K562 (cell line): ENCODE measurements at regions not wholly inside any gene's neighbourhood (a gene's known extent, or its start where the extent isn't known, plus 50 kb on each side); places are given as distances from the start of the nearest gene placed in this dataset.

Source experiments
- ATAC-seq: fragments of 200-7000 bp; cut with Tn5 transposase; 3 replicates; pipeline ENCODE4 v1.9.1; 2020; ENCODE audit warnings: moderate library complexity
- BruUV-seq: library from RNA; stranded (reverse); fragments of 400-500 nt; replicated peaks from 2 replicates; lab custom pipeline; 2021; lab: Mats Ljungman, UMichigan
- CTCF ChIA-PET: fragments of 300-600 bp; formaldehyde crosslinking; extraction: SDS; loops from one replicate; lab custom pipeline; 2021; ENCODE audit warnings: low intra/inter-chr PET ratio; lab: Yijun Ruan, JAX
- POLR2A ChIA-PET: fragments of 300-600, 350-650 bp; sonication (Branson Sonifier 250); formaldehyde crosslinking; extraction: SDS; loops from one replicate; lab custom pipeline; 2021; ENCODE audit warnings: antibody characterized with exemption, inconsistent platforms; lab: Yijun Ruan, JAX
- DNase-seq, 4 experiments: peaks; one replicate each; pipeline versions ENCODE4 v3.0.0 to v3.0.0-alpha.2; 2011 to 2018; ENCODE audit warnings: low spot score in 3 of 4, mixed read lengths in 3 of 4; ENCODE audit errors: extremely low read depth in 1 of 4
- FAIRE-seq: peaks from 2 replicates; lab custom pipeline; 2011; peaks lifted over from hg19 to GRCh38; lab: Jason Lieb, UNC
- H2AFZ ChIP-seq: 2 replicates; pipeline ENCODE4 v1.6.0; 2011; ENCODE audit warnings: low read depth, low read length, control low read depth, inconsistent platforms
- H3K27ac ChIP-seq: fragments of 200-600 bp; 3 replicates; pipeline ENCODE4 v1.8.0; 2011; ENCODE audit warnings: low read depth, mild to moderate bottlenecking, control low read depth, inconsistent platforms, low read length, moderate library complexity, mixed read lengths; ENCODE audit errors: extremely low read depth
- H3K27me3 ChIP-seq, 2 experiments: fragments of 300-600 bp in 1 of 2; 2 replicates in 1 of 2; 3 replicates in 1 of 2; pipeline versions ENCODE4 v1.6.0 to v1.8.0; 2011; ENCODE audit warnings: inconsistent platforms in 2 of 2, low read length in 2 of 2, mild to moderate bottlenecking in 1 of 2, mixed read lengths in 1 of 2, moderate library complexity in 1 of 2; ENCODE audit not compliant: control insufficient read depth in 2 of 2, insufficient read depth in 2 of 2
- H3K36me3 ChIP-seq: fragments of 300-600 bp; 3 replicates; pipeline ENCODE4 v1.8.0; 2011; ENCODE audit warnings: mild to moderate bottlenecking, low read length, inconsistent platforms; ENCODE audit not compliant: control insufficient read depth, insufficient read depth
- H3K4me1 ChIP-seq, 2 experiments: fragments of 200-600 bp in 1 of 2; replicated peaks in 1 of 2; 2 replicates in 1 of 2; 3 replicates in 1 of 2; pipeline versions ENCODE4 v1.5.1 to v1.8.0; 2011; ENCODE audit warnings: inconsistent platforms in 2 of 2, low read length in 2 of 2, mild to moderate bottlenecking in 1 of 2, mixed read lengths in 1 of 2, moderate library complexity in 1 of 2; ENCODE audit not compliant: control insufficient read depth in 2 of 2, insufficient read depth in 2 of 2
- H3K4me2 ChIP-seq: 2 replicates; pipeline ENCODE4 v1.6.1; 2011; ENCODE audit warnings: low read length, control low read depth, inconsistent platforms, mixed read lengths; ENCODE audit not compliant: insufficient read depth
- H3K4me3 ChIP-seq: fragments of 200-600 bp; sonication (generic), shearing (Covaris generic); 2 replicates; pipeline ENCODE4 v1.5.1; 2016; ENCODE audit warnings: control low read depth, inconsistent platforms
- H3K79me2 ChIP-seq: fragments of 200-600 bp; 3 replicates; pipeline ENCODE4 v1.8.0; 2011; ENCODE audit warnings: low read length, inconsistent platforms; ENCODE audit not compliant: control insufficient read depth, insufficient read depth
- H3K9ac ChIP-seq, 2 experiments: 2 replicates each; pipeline versions ENCODE4 v1.6.0 to v1.6.1; 2011; ENCODE audit warnings: low read depth in 2 of 2, low read length in 2 of 2, control low read depth in 1 of 2, inconsistent platforms in 1 of 2, mild to moderate bottlenecking in 1 of 2, mixed read lengths in 1 of 2; ENCODE audit not compliant: insufficient read depth in 1 of 2
- H3K9me1 ChIP-seq: one replicate; pipeline ENCODE4 v1.6.0; 2011; ENCODE audit warnings: inconsistent platforms, mild to moderate bottlenecking, low read length, moderate library complexity; ENCODE audit not compliant: control insufficient read depth, insufficient read depth
- H3K9me3 ChIP-seq: replicated peaks from 2 replicates; pipeline ENCODE4 v1.5.1; 2011; ENCODE audit warnings: low read depth, low read length, inconsistent platforms; ENCODE audit not compliant: control insufficient read depth, insufficient read depth
- H4K20me1 ChIP-seq: replicated peaks from 2 replicates; pipeline ENCODE4 v1.6.1; 2011; ENCODE audit warnings: low read length, inconsistent platforms, mixed read lengths; ENCODE audit not compliant: control insufficient read depth, insufficient read depth
- CBX8 ChIP-seq: fragments of 200-600 bp; sonication (generic); IDR thresholded peaks from 2 replicates; pipeline ENCODE4 v1.6.1; 2012; ENCODE audit warnings: borderline replicate concordance, mixed run types, low read depth, mild to moderate bottlenecking, moderate library complexity, mixed read lengths, low read length, control low read depth, inconsistent platforms; ENCODE audit not compliant: poor library complexity, severe bottlenecking; ENCODE audit errors: extremely low read depth
- GTF2E2 ChIP-seq: fragments of 200-800 bp; sonication (Bioruptor generic); IDR thresholded peaks from 2 replicates; pipeline ENCODE4 v1.6.1; 2016; ENCODE audit warnings: missing genetic modification characterization, missing compliant biosample characterization
- GTF2F1 ChIP-seq: IDR thresholded peaks from 2 replicates; pipeline ENCODE4 v1.6.1; 2011; ENCODE audit warnings: low read depth, low read length, improper control_type of control experiment
- KLF16 ChIP-seq: IDR thresholded peaks from 2 replicates; pipeline ENCODE4 v1.6.1; 2016; ENCODE audit warnings: antibody characterized with exemption
- MEIS2 ChIP-seq: fragments of 450-650 bp; IDR thresholded peaks from 2 replicates; pipeline ENCODE4 v1.6.1; 2014; ENCODE audit warnings: mild to moderate bottlenecking; ENCODE audit not compliant: partially characterized antibody
- RBM22 ChIP-seq: fragments of 200-400 bp; formaldehyde crosslinking; IDR thresholded peaks from 2 replicates; pipeline ENCODE4 v1.6.1; 2018; ENCODE audit warnings: low read length, low read depth; ENCODE audit not compliant: poor library complexity, severe bottlenecking
- RFX7 ChIP-seq: fragments of 250-450 bp; sonication (Bioruptor Pico); IDR thresholded peaks from 2 replicates; pipeline ENCODE4 v1.5.1; 2021; ENCODE audit warnings: mild to moderate bottlenecking
- SLC30A9 ChIP-seq: fragments of 250-450 bp; sonication (Bioruptor Pico); IDR thresholded peaks from 2 replicates; pipeline ENCODE4 v1.8.0; 2022; ENCODE audit warnings: mild to moderate bottlenecking, moderate library complexity
- WGBS: fragments of 100-300 bp; shearing (Covaris generic); methylation state at CpG from one replicate; pipeline ENCODE4 v1.1.6; 2016; ENCODE audit warnings: low coverage, mixed read lengths; ENCODE audit not compliant: insufficient coverage; ENCODE audit errors: missing lambda C conversion rate; 5-methylcytosine and 5-hydroxymethylcytosine counted together
- in situ Hi-C: fragments of 300-500 bp; cut with MboI; formaldehyde crosslinking; loops from 4 replicates; pipeline ENCODE4 v1.15.0; 2018; ENCODE audit warnings: inconsistent platforms, mixed read lengths
- intact Hi-C: fragments of 100-400 bp; cut with micrococcal nuclease; formaldehyde crosslinking; loops from 2 replicates; pipeline ENCODE4 v1.14.2; 2022

- POLR2A ChIA-PET: interaction anchor here (0.6 to 1.1 kb wide), 4 partner anchors 8 to 522 kb away, joined by 3 to 4 read pairs (median 3); no protein-coding TSS in a partner anchor
These were observed 69.9 kb upstream of the ST3GAL5 start for GRCh38 chr2:85958731-85959130.

GRCh38 chr2:85957256-85957655, 68.5 kb upstream of the ST3GAL5 start:
- FAIRE-seq (no peak), ATAC-seq (no peak), DNase-seq (no peak)
- Histone ChIP-seq H3K9me3 (peaks cover 9% of the 10 kb centered on the region), H3K4me3 (no peak overlapping the region), H4K20me1 (no peaks in the 10 kb centered on the region), H3K27ac (no peak overlapping the region), H2AFZ (no peak overlapping the region), H3K27me3 (no peaks in the 10 kb centered on the region), H3K4me2 (no peak overlapping the region), H3K36me3 (no peaks in the 10 kb centered on the region), H3K79me2 (no peaks in the 10 kb centered on the region), H3K9me1 (no peaks in the 10 kb centered on the region), H3K9ac (no peak overlapping the region), H3K4me1 (peaks cover 14 to 16% of the 10 kb centered on the region in 2 experiments)
- intact Hi-C loops (no loop called here), in situ Hi-C loops (no loop called here)
- 97% methylated on average over 2 of the region's 2 CpGs for WGBS
- no peak for TF ChIP-seq GTF2E2 (tag)
- BruUV-seq: no TSS peak
- ChIA-PET CTCF (no interaction called here), POLR2A (no interaction called here)

More at GRCh38 chr2:85958731-85959130, 69.9 kb upstream of the ST3GAL5 start:
- Histone ChIP-seq H3K9ac (no peak overlapping the region), H2AFZ (peak overlapping the region; percentile 47), H4K20me1 (no peaks in the 10 kb centered on the region), H3K9me3 (peaks cover 12% of the 10 kb centered on the region), H3K9me1 (no peaks in the 10 kb centered on the region), H3K4me2 (no peak overlapping the region), H3K4me1 (peaks cover 0 to 3% of the 10 kb centered on the region in 2 experiments; a peak in 2 of 5 replicates), H3K27ac (no peak overlapping the region), H3K4me3 (no peak overlapping the region), H3K79me2 (no peaks in the 10 kb centered on the region), H3K36me3 (no peaks in the 10 kb centered on the region), H3K27me3 (no peaks in the 10 kb centered on the region)
- in situ Hi-C loops (no loop called here), intact Hi-C loops (no loop called here)
- ATAC-seq: no peak
- no peak for FAIRE-seq
- DNase-seq: no peak
- CTCF ChIA-PET: no interaction called here
- TF ChIP-seq RBM22 (no peak), GTF2F1 (no peak), MEIS2 (no peak), SLC30A9 (CRISPR knock-in tag) (no peak), RFX7 (no peak), CBX8 (no peak), KLF16 (no peak)
- no TSS peak for BruUV-seq
- whole genome bisulfite sequencing: 49% methylated on average over 15 of the region's 15 CpGs
